ENCODE measurements at regions not wholly inside any gene's neighbourhood (a gene's known extent, or its start where the extent isn't known, plus 50 kb on each side); places are given as distances from the start of the nearest gene placed in this dataset.

GRCh38 chr4:114466299-114466698 lies 132.3 kb upstream of the UGT8 start:
- TF ChIP-seq POLR2A (IDR thresholded peaks at IDR 0.05; ENCODE audit: low read depth, low read length) (no peak), POLR2AphosphoS5 (IDR thresholded peaks at IDR 0.05; ENCODE audit: low read depth, low read length) (no peak), TAF1 (IDR thresholded peaks at IDR 0.05; ENCODE audit: low read depth, low read length) (no peak), SPI1 (IDR thresholded peaks at IDR 0.05; ENCODE audit: low read depth, low read length) (no peak), POU2F2 (IDR thresholded peaks at IDR 0.05; ENCODE audit: low read depth, low read length) (no peak), PAX5 (IDR thresholded peaks at IDR 0.05; ENCODE audit: insufficient read depth, low read length, severe bottlenecking) (no peak)

All from GM12891 (cell line).